Activated CD4-positive, alpha-beta T cell treated with anti-CD3 and anti-CD28 coated beads for 36 hours (primary cell): ENCODE measurements at regions not wholly inside any gene's neighbourhood (a gene's known extent, or its start where the extent isn't known, plus 50 kb on each side); places are given as distances from the start of the nearest gene placed in this dataset.

ENCODE experiments used
- ATAC-seq: fragments of 200-7000 bp; cut with Tn5 transposase; one replicate; pipeline ENCODE4 v1.10.0; 2021; ENCODE audit warnings: mild to moderate bottlenecking, moderate library complexity
- CTCF ChIA-PET: fragments of 350-600 bp; sonication (Branson Sonifier 250); formaldehyde crosslinking; loops from one replicate; lab custom pipeline; 2021; ENCODE audit warnings: antibody characterized with exemption; lab: Charles Lee
- POLR2A ChIA-PET: fragments of 350-600 bp; sonication (Branson Sonifier 250); formaldehyde crosslinking; loops from one replicate; lab custom pipeline; 2021; ENCODE audit warnings: antibody characterized with exemption, inconsistent platforms; lab: Charles Lee
- DNase-seq: peaks from one replicate; pipeline ENCODE4 v3.0.0-alpha.2; 2020
- H3K27ac Mint-ChIP-seq: one replicate; pipeline ENCODE4 v1.8.0; 2021; ENCODE audit warnings: mixed read lengths
- H3K27me3 Mint-ChIP-seq: one replicate; pipeline ENCODE4 v1.8.0; 2021; ENCODE audit warnings: mixed read lengths
- H3K36me3 Mint-ChIP-seq: one replicate; pipeline ENCODE4 v1.8.0; 2021; ENCODE audit warnings: low read depth, mixed read lengths
- H3K4me1 Mint-ChIP-seq: one replicate; pipeline ENCODE4 v1.8.0; 2021; ENCODE audit warnings: mixed read lengths
- H3K4me3 Mint-ChIP-seq: one replicate; pipeline ENCODE4 v1.8.0; 2021; ENCODE audit warnings: mild to moderate bottlenecking, moderate library complexity, mixed read lengths
- H3K9me3 Mint-ChIP-seq: one replicate; pipeline ENCODE4 v1.8.0; 2021; ENCODE audit warnings: low read depth, mixed read lengths
- intact Hi-C, 2 experiments: fragments of 100-400 bp; cut with DNase I in 1 of 2; cut with micrococcal nuclease in 1 of 2; formaldehyde crosslinking; loops; one replicate each; pipeline versions ENCODE4 v1.14.2 to v1.15.1; 2022 to 2024; cut with DNase I, micrococcal nuclease

DNA sequence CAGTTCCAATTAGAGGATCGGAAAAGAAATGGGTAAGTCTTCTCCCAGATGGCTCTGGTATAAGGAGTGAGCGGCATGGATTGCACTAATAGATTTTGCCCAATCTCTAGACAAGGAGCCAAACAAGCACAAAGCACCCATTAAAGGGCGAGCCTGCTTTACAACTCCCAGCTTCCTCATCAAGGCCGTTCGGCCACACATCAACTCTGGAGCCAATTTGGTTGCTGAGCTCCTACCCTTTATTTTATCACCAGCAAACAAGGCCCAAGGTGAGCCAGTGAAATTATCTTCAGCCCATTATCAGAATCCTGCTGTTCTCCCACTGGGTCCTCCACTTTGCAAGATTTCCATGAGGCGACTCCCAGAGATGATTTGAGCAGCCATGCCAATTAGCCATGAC lies 292.2 kb upstream of the NPVF start:
- intact Hi-C loops: no loop called here
- H3K4me3 Mint-ChIP-seq: no peak overlapping the region
- no peaks in the 10 kb centered on the region for H3K9me3 Mint-ChIP-seq
- ATAC-seq: no peak
- CTCF ChIA-PET: interaction anchor here (1.0 to 1.9 kb wide), 3 partner anchors 11 to 45 kb away, joined by 4 to 7 read pairs (median 5); no protein-coding TSS in a partner anchor
- H3K36me3 Mint-ChIP-seq: peaks cover 2% of the 10 kb centered on the region
- POLR2A ChIA-PET: no interaction called here
- no peaks in the 10 kb centered on the region for H3K27me3 Mint-ChIP-seq
- peak overlapping the region; percentile 67 for H3K27ac Mint-ChIP-seq
- DNase-seq: no peak
- H3K4me1 Mint-ChIP-seq: peaks cover 41% of the 10 kb centered on the region

- Mint-ChIP-seq H3K27me3 (no peaks in the 10 kb centered on the region), H3K4me1 (peaks cover 41% of the 10 kb centered on the region), H3K27ac (no peak overlapping the region), H3K4me3 (no peak overlapping the region), H3K9me3 (no peaks in the 10 kb centered on the region), H3K36me3 (peaks cover 2% of the 10 kb centered on the region)
- ATAC-seq (no peak), DNase-seq (no peak)
- CTCF ChIA-PET: interaction anchor here (0.8 to 1.9 kb wide), 3 partner anchors 13 to 44 kb away, joined by 3 to 7 read pairs (median 5); no protein-coding TSS in a partner anchor
- POLR2A ChIA-PET: no interaction called here
- intact Hi-C loops: no loop called here
Observed at GRCh38 chr7:25521236-25521635, 292.9 kb upstream of the NPVF start.

GRCh38 chr7:25522727-25523126 lies 294.4 kb upstream of the NPVF start:
- H3K27ac Mint-ChIP-seq: no peak overlapping the region
- no peaks in the 10 kb centered on the region for H3K9me3 Mint-ChIP-seq
- no peaks in the 10 kb centered on the region for H3K27me3 Mint-ChIP-seq
- no peak for DNase-seq
- peaks cover 2% of the 10 kb centered on the region for H3K36me3 Mint-ChIP-seq
- POLR2A ChIA-PET: no interaction called here
- peaks cover 38% of the 10 kb centered on the region for H3K4me1 Mint-ChIP-seq
- intact Hi-C loops: no loop called here
- peak; percentile 53 for ATAC-seq
- no peak overlapping the region for H3K4me3 Mint-ChIP-seq
- CTCF ChIA-PET: interaction anchor here (1.2 kb wide), 1 partner anchor 42 kb away, joined by 3 read pairs; no protein-coding TSS in a partner anchor

DNA sequence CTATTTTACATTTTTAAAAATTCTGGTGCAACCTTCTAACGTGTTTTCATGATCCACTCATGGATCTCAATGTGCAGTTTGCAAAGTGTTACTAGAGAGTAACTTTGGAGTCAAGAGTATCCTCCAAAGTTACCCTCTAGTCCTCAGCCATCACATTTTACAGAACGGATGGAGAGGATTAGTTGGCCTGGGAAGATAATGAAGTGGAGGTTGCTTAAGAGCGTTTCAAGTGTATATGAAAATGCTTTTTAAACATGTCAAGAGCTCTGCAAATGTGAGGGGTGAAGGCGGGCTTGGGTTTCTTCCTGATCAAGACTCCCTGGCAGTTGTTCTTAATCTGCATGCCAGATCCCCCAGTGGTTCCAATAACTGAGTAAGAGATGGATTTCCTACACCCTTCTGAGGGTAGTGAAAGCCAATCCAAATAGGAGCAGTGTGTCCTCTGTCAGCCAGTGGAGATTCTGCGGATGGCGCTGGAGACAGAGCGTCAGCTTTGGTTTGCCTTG lies 299.4 kb upstream of the NPVF start:
- ChIA-PET POLR2A (no interaction called here), CTCF (interaction anchor here (0.8 kb wide), 1 partner anchor 38 kb away, joined by 4 read pairs; no protein-coding TSS in a partner anchor)
- Mint-ChIP-seq H3K27ac (no peak overlapping the region), H3K36me3 (no peaks in the 10 kb centered on the region), H3K4me3 (no peak overlapping the region), H3K4me1 (peaks cover 6% of the 10 kb centered on the region), H3K27me3 (no peaks in the 10 kb centered on the region), H3K9me3 (no peaks in the 10 kb centered on the region)
- DNase-seq: no peak
- intact Hi-C loops: no loop called here
- ATAC-seq: no peak

- ATAC-seq: no peak
- Mint-ChIP-seq H3K4me3 (no peak overlapping the region), H3K27ac (no peak overlapping the region), H3K9me3 (no peaks in the 10 kb centered on the region), H3K36me3 (no peaks in the 10 kb centered on the region), H3K4me1 (no peaks in the 10 kb centered on the region), H3K27me3 (no peaks in the 10 kb centered on the region)
- ChIA-PET POLR2A (no interaction called here), CTCF (no interaction called here)
- DNase-seq: no peak
- intact Hi-C loops: no loop called here
Observed at GRCh38 chr7:25529320-25529719, 301.0 kb upstream of the NPVF start.

DNA sequence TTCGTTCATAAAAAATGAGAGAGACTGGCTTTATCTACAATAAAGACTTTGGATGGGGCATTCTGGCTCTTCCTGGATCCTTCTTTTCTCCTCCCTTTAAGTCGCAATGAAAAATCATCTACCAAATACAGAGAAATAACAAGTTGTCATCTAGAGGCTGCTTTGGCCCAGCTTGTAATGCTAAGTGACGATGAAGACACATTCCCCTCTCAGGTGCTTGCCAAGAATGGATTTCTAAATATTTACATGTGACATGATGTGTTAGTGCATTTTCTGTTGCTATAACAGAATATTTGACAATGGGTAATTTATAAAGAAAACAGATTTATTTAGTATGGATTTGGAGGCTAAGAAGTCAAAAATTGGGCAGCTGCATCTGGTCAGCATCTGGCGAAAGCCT lies 308.6 kb upstream of the NPVF start:
- no peaks in the 10 kb centered on the region for H3K9me3 Mint-ChIP-seq
- intact Hi-C loops: no loop called here
- no peak overlapping the region for H3K4me3 Mint-ChIP-seq
- ATAC-seq: no peak
- ChIA-PET POLR2A (no interaction called here), CTCF (no interaction called here)
- no peak for DNase-seq
- H3K27me3 Mint-ChIP-seq: peaks cover 4% of the 10 kb centered on the region
- H3K27ac Mint-ChIP-seq: no peak overlapping the region
- H3K36me3 Mint-ChIP-seq: no peaks in the 10 kb centered on the region
- H3K4me1 Mint-ChIP-seq: peaks cover 6% of the 10 kb centered on the region

GRCh38 chr7:25537662-25538375 lies 309.5 kb upstream of the NPVF start:
- ATAC-seq (no peak), DNase-seq (no peak)
- intact Hi-C loops: no loop called here
- Mint-ChIP-seq H3K36me3 (no peaks in the 10 kb centered on the region), H3K9me3 (no peaks in the 10 kb centered on the region), H3K27me3 (peaks cover 4% of the 10 kb centered on the region), H3K4me1 (peaks cover 6% of the 10 kb centered on the region), H3K27ac (no peak overlapping the region), H3K4me3 (no peak overlapping the region)
- ChIA-PET POLR2A (no interaction called here), CTCF (no interaction called here)

- no peaks in the 10 kb centered on the region for H3K9me3 Mint-ChIP-seq
Observed at GRCh38 chr7:25541094-25541821, 313.0 kb upstream of the NPVF start.

GRCh38 chr7:25541877-25542276 lies 313.6 kb upstream of the NPVF start:
- Mint-ChIP-seq H3K4me3 (no peak overlapping the region), H3K4me1 (peaks cover 6% of the 10 kb centered on the region), H3K27ac (no peak overlapping the region), H3K27me3 (peaks cover 13% of the 10 kb centered on the region), H3K36me3 (no peaks in the 10 kb centered on the region), H3K9me3 (no peaks in the 10 kb centered on the region)
- ATAC-seq (no peak), DNase-seq (no peak)
- ChIA-PET POLR2A (no interaction called here), CTCF (interaction anchor here (1.4 kb wide), 1 partner anchor 24 kb away, joined by 9 read pairs; no protein-coding TSS in a partner anchor)
- intact Hi-C loops: no loop called here

More at GRCh38 chr7:25541094-25541821, 313.0 kb upstream of the NPVF start:
- Mint-ChIP-seq H3K36me3 (no peaks in the 10 kb centered on the region), H3K27ac (no peak overlapping the region), H3K4me3 (no peak overlapping the region), H3K4me1 (peaks cover 6% of the 10 kb centered on the region), H3K27me3 (peaks cover 13% of the 10 kb centered on the region)
- no peak for ATAC-seq
- ChIA-PET POLR2A (no interaction called here), CTCF (interaction anchor here (1.0 to 1.4 kb wide), 2 partner anchors 25 to 281 kb away, joined by 3 to 9 read pairs; no protein-coding TSS in a partner anchor)
- no peak for DNase-seq
- intact Hi-C loops: no loop called here

DNA sequence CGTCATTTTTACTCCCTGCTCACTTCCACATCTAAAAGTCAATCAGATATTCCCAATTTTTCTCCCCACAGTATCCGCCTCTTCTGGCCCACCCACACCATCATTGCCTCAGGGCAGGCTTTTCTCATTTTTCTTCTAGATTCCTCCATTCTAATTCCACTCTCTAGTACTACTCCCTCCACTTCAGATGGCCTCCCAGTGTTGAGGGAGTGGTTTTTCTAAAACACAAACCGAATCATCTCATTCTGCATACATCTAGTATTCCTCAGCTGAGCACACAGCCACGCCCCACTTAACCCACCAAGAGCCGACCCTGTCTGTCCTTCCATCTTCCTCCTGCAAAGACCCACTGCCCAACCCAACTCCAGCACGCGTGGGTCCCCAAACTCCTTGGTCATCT lies 314.9 kb upstream of the NPVF start:
- POLR2A ChIA-PET: no interaction called here
- no peak for ATAC-seq
- Mint-ChIP-seq H3K36me3 (no peaks in the 10 kb centered on the region), H3K4me3 (no peak overlapping the region), H3K9me3 (no peaks in the 10 kb centered on the region), H3K4me1 (peaks cover 6% of the 10 kb centered on the region), H3K27me3 (peaks cover 13% of the 10 kb centered on the region), H3K27ac (no peak overlapping the region)
- no peak for DNase-seq
- CTCF ChIA-PET: no interaction called here
- intact Hi-C loops: no loop called here

- H3K36me3 Mint-ChIP-seq: no peaks in the 10 kb centered on the region
- DNase-seq (no peak), ATAC-seq (no peak)
- H3K27ac Mint-ChIP-seq: no peak overlapping the region
- no peaks in the 10 kb centered on the region for H3K9me3 Mint-ChIP-seq
- ChIA-PET CTCF (interaction anchor here (1.3 kb wide), 1 partner anchor 22 kb away, joined by 3 read pairs; no protein-coding TSS in a partner anchor), POLR2A (no interaction called here)
- peaks cover 16% of the 10 kb centered on the region for H3K27me3 Mint-ChIP-seq
- H3K4me1 Mint-ChIP-seq: peaks cover 3% of the 10 kb centered on the region
- intact Hi-C loops: no loop called here
- H3K4me3 Mint-ChIP-seq: no peak overlapping the region
Observed at GRCh38 chr7:25543798-25544197, 315.5 kb upstream of the NPVF start.
